ENCODE measurements at regions not wholly inside any gene's neighbourhood (a gene's known extent, or its start where the extent isn't known, plus 50 kb on each side); places are given as distances from the start of the nearest gene placed in this dataset.

DNA sequence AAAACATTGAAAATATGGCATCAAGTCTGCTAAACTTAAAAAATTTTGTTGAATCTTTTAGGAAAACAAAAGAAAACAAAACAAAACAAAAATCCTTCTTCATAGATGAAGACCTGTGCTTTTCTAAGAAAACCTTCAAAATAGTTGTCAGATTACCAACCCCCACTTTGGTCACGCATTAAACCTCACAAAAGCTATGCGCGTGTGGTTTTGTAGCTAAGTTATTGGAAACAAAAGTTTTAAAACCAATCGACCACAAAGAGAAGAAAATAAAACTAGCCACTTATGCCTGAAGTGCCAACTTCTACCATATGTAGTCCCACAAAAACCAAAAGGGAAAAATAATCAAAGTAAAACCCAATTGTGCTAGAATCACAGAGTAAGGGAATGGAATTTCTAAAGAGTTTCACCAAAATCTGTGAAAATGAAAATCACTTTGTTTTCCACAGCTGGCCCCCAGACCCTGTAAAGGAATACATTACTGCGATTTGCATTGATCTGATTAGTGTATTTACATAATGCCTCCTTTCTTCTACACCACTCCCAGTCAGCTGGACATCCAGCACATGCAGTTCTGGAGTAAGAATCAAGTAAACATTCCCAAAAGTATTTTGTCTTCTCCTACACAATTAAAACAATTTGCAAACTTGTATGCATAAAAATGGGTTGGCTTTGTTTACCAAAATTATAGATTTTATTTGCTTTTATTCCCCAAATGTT is 330.1 kb upstream of the DKK2 start:
- TF ChIP-seq, protein P1, sequence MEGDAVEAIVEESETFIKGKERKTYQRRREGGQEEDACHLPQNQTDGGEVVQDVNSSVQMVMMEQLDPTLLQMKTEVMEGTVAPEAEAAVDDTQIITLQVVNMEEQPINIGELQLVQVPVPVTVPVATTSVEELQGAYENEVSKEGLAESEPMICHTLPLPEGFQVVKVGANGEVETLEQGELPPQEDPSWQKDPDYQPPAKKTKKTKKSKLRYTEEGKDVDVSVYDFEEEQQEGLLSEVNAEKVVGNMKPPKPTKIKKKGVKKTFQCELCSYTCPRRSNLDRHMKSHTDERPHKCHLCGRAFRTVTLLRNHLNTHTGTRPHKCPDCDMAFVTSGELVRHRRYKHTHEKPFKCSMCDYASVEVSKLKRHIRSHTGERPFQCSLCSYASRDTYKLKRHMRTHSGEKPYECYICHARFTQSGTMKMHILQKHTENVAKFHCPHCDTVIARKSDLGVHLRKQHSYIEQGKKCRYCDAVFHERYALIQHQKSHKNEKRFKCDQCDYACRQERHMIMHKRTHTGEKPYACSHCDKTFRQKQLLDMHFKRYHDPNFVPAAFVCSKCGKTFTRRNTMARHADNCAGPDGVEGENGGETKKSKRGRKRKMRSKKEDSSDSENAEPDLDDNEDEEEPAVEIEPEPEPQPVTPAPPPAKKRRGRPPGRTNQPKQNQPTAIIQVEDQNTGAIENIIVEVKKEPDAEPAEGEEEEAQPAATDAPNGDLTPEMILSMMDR (IDR thresholded peaks at IDR 0.05 in 8 of 11, conservative IDR thresholded peaks at IDR 0.05 in 3 of 11), result no peak
- TF ChIP-seq POLR2AphosphoS5 (IDR thresholded peaks at IDR 0.05) (no peak), POLR2A (IDR thresholded peaks at IDR 0.05) (no peak)
